WERI-Rb-1 (cell line): ENCODE measurements at regions not wholly inside any gene's neighbourhood (a gene's known extent, or its start where the extent isn't known, plus 50 kb on each side); places are given as distances from the start of the nearest gene placed in this dataset.
"Not testable (repeated sequence)": the region's sequence is repeated elsewhere in the genome, so short reads cannot be mapped to it uniquely, and the experiment has no call there.

Experiments used
- DNase-seq: peaks from one replicate; pipeline ENCODE4 v3.0.0-alpha.2; 2020
- H3K27ac ChIP-seq: fragments of 250-450 bp; sonication (Bioruptor Pico); 2 replicates; pipeline ENCODE4 v1.5.1; 2020; ENCODE audit warnings: mild to moderate bottlenecking, moderate library complexity
- H3K27me3 ChIP-seq: fragments of 250-450 bp; sonication (Bioruptor Pico); 2 replicates; pipeline ENCODE4 v1.5.1; 2021; ENCODE audit warnings: mild to moderate bottlenecking, low read depth, moderate library complexity; ENCODE audit not compliant: insufficient read depth, severe bottlenecking
- H3K36me3 ChIP-seq: fragments of 250-450 bp; sonication (Bioruptor Pico); 2 replicates; pipeline ENCODE4 v1.5.1; 2020; ENCODE audit warnings: mild to moderate bottlenecking, moderate library complexity
- H3K4me3 ChIP-seq: 2 replicates; pipeline ENCODE4 v1.5.1; 2011; ENCODE audit warnings: low read depth, mild to moderate bottlenecking, control low read depth, low read length
- H3K9me3 ChIP-seq: fragments of 250-450 bp; sonication (Bioruptor Pico); 2 replicates; pipeline ENCODE4 v1.5.1; 2021; ENCODE audit warnings: mild to moderate bottlenecking, moderate library complexity; ENCODE audit not compliant: severe bottlenecking
- CTCF ChIP-seq: IDR thresholded peaks from 2 replicates; pipeline ENCODE4 v1.5.1; 2011; ENCODE audit warnings: low read depth, mild to moderate bottlenecking, control low read depth, inconsistent platforms, low read length

GRCh38 chr17:71593078-71593477, 527.7 kb upstream of the SOX9 start:
- H3K9me3 ChIP-seq = no peaks in the 10 kb centered on the region
- no peak for DNase-seq
- peaks cover 43% of the 10 kb centered on the region for H3K27me3 ChIP-seq
- no peak overlapping the region for H3K4me3 ChIP-seq
- H3K27ac ChIP-seq = no peak overlapping the region
- TF ChIP-seq CTCF = no peak
- H3K36me3 ChIP-seq = no peaks in the 10 kb centered on the region

GRCh38 chr17:71599583-71599982, 521.2 kb upstream of the SOX9 start:
- not testable (repeated sequence) for H3K9me3 ChIP-seq, H3K36me3 ChIP-seq, H3K4me3 ChIP-seq, DNase-seq, H3K27ac ChIP-seq
- peaks cover 26% of the 10 kb centered on the region for H3K27me3 ChIP-seq

- no peak for TF ChIP-seq CTCF
- no peak for DNase-seq
- no peaks in the 10 kb centered on the region for H3K36me3 ChIP-seq
Measured at GRCh38 chr17:71600137-71600789, 520.6 kb upstream of the SOX9 start.

GRCh38 chr17:71601894-71602504, 518.8 kb upstream of the SOX9 start:
- H3K9me3 ChIP-seq = no peaks in the 10 kb centered on the region
- TF ChIP-seq CTCF = no peak
- no peak for DNase-seq

More at GRCh38 chr17:71600137-71600789, 520.6 kb upstream of the SOX9 start:
- Histone ChIP-seq H3K9me3 (no peaks in the 10 kb centered on the region), H3K27me3 (peaks cover 22% of the 10 kb centered on the region), H3K4me3 (no peak overlapping the region), H3K27ac (no peak overlapping the region)

GRCh38 chr17:71613996-71614395, 506.8 kb upstream of the SOX9 start:
- H3K27me3 ChIP-seq = peaks cover 26% of the 10 kb centered on the region
- TF ChIP-seq CTCF = no peak

More at GRCh38 chr17:71601894-71602504, 518.8 kb upstream of the SOX9 start:
- Histone ChIP-seq H3K36me3 (no peaks in the 10 kb centered on the region), H3K27me3 (peaks cover 10% of the 10 kb centered on the region), H3K27ac (no peak overlapping the region), H3K4me3 (no peak overlapping the region)

GRCh38 chr17:71615820-71616219, 505.0 kb upstream of the SOX9 start:
- H3K4me3 ChIP-seq = no peak overlapping the region
- H3K36me3 ChIP-seq = no peaks in the 10 kb centered on the region
- no peak overlapping the region for H3K27ac ChIP-seq
- no peak for DNase-seq
- no peak for TF ChIP-seq CTCF
- H3K9me3 ChIP-seq = peaks cover 4% of the 10 kb centered on the region
- peaks cover 40% of the 10 kb centered on the region for H3K27me3 ChIP-seq

More at GRCh38 chr17:71613996-71614395, 506.8 kb upstream of the SOX9 start:
- H3K9me3 ChIP-seq = peaks cover 4% of the 10 kb centered on the region
- no peaks in the 10 kb centered on the region for H3K36me3 ChIP-seq
- no peak for DNase-seq
- H3K4me3 ChIP-seq = no peak overlapping the region
- H3K27ac ChIP-seq = no peak overlapping the region

GRCh38 chr17:71617767-71618166, 503.1 kb upstream of the SOX9 start:
- H3K36me3 ChIP-seq, H3K9me3 ChIP-seq, DNase-seq, H3K27ac ChIP-seq, H3K4me3 ChIP-seq: not testable (repeated sequence)
- peaks cover 46% of the 10 kb centered on the region for H3K27me3 ChIP-seq
